Endothelial cell of umbilical vein (primary cell): ENCODE measurements at regions not wholly inside any gene's neighbourhood (a gene's known extent, or its start where the extent isn't known, plus 50 kb on each side); places are given as distances from the start of the nearest gene placed in this dataset.

Experiments
- BruUV-seq: library from RNA; stranded (reverse); fragments of 400-500 nt; replicated peaks from 2 replicates; lab custom pipeline; 2021; lab: Mats Ljungman, UMichigan
- CTCF ChIA-PET: fragments of 300-600, 350-600 bp; sonication (Branson Sonifier 250); formaldehyde crosslinking; loops from one replicate; lab custom pipeline; 2021; ENCODE audit warnings: antibody characterized with exemption, inconsistent platforms; lab: Charles Lee
- POLR2A ChIA-PET: fragments of 300-600, 350-600 bp; sonication (Branson Sonifier 250); formaldehyde crosslinking; loops from one replicate; lab custom pipeline; 2021; ENCODE audit warnings: antibody characterized with exemption, inconsistent platforms; lab: Charles Lee
- DNase-seq: peaks from one replicate; pipeline ENCODE4 v3.0.0-alpha.2; 2011; ENCODE audit warnings: low read depth, low spot score
- FAIRE-seq: peaks from 2 replicates; lab custom pipeline; 2011; peaks lifted over from hg19 to GRCh38; lab: Jason Lieb, UNC
- H2AFZ ChIP-seq: 2 replicates; pipeline ENCODE4 v1.6.0; 2012; ENCODE audit warnings: low read depth, low read length, control low read depth, inconsistent platforms
- H3K27ac ChIP-seq: 2 replicates; pipeline ENCODE4 v1.5.1; 2011; ENCODE audit warnings: low read depth, mild to moderate bottlenecking, control low read depth, low read length, moderate library complexity; ENCODE audit not compliant: insufficient read depth
- H3K27me3 ChIP-seq, 2 experiments: 2 replicates each; pipeline versions ENCODE4 v1.6.0 to v1.6.1; 2011; ENCODE audit warnings: low read length in 2 of 2, mixed read lengths in 1 of 2; ENCODE audit not compliant: control insufficient read depth in 2 of 2, insufficient read depth in 2 of 2
- H3K36me3 ChIP-seq, 2 experiments: 2 replicates in 1 of 2; 3 replicates in 1 of 2; pipeline ENCODE4 v1.5.1; 2011; ENCODE audit warnings: low read length in 2 of 2, mild to moderate bottlenecking in 1 of 2, moderate library complexity in 1 of 2; ENCODE audit not compliant: control insufficient read depth in 2 of 2, insufficient read depth in 2 of 2; ENCODE audit errors: extremely low read depth in 1 of 2
- H3K4me1 ChIP-seq: 3 replicates; pipeline ENCODE4 v1.5.1; 2011; ENCODE audit warnings: mild to moderate bottlenecking, low read length; ENCODE audit not compliant: control insufficient read depth, insufficient read depth; ENCODE audit errors: extremely low read depth
- H3K4me2 ChIP-seq: 2 replicates; pipeline ENCODE4 v1.6.1; 2011; ENCODE audit warnings: low read length, control low read depth, mixed read lengths; ENCODE audit not compliant: insufficient read depth
- H3K4me3 ChIP-seq, 3 experiments: fragments of 200-600 bp in 1 of 3; sonication (generic), shearing (Covaris generic) in 1 of 3; replicated peaks in 1 of 3; 2 replicates each; pipeline ENCODE4 v1.5.1; 2011 to 2016; ENCODE audit warnings: control low read depth in 3 of 3, low read length in 3 of 3, mild to moderate bottlenecking in 2 of 3, inconsistent platforms in 1 of 3, low read depth in 1 of 3, moderate library complexity in 1 of 3; ENCODE audit not compliant: insufficient read depth in 1 of 3
- H3K79me2 ChIP-seq: 2 replicates; pipeline ENCODE4 v1.6.0; 2012; ENCODE audit warnings: low read length, inconsistent platforms; ENCODE audit not compliant: control insufficient read depth, insufficient read depth
- H3K9ac ChIP-seq: replicated peaks from 2 replicates; pipeline ENCODE3; 2011; ENCODE audit warnings: low read length, control low read depth; ENCODE audit not compliant: insufficient read depth; ENCODE audit errors: extremely low read depth
- H3K9me1 ChIP-seq: replicated peaks from 3 replicates; pipeline ENCODE4 v1.6.0; 2011; ENCODE audit warnings: mild to moderate bottlenecking, low read length; ENCODE audit not compliant: control insufficient read depth, insufficient read depth; ENCODE audit errors: extremely low read depth
- H3K9me3 ChIP-seq: replicated peaks from 2 replicates; pipeline ENCODE4 v1.5.1; 2012; ENCODE audit warnings: low read length, inconsistent platforms; ENCODE audit not compliant: control insufficient read depth, insufficient read depth
- H4K20me1 ChIP-seq: replicated peaks from 2 replicates; pipeline ENCODE3; 2011; ENCODE audit warnings: mild to moderate bottlenecking, low read length; ENCODE audit not compliant: control insufficient read depth, insufficient read depth; ENCODE audit errors: extremely low read depth
- CTCF ChIP-seq, 2 donors: IDR thresholded peaks; 1 replicate in 1 of 2; 2 replicates in 1 of 2; pipeline ENCODE4 v1.5.1; 2011; ENCODE audit warnings: low read length in 2 of 2, mild to moderate bottlenecking in 2 of 2, moderate library complexity in 2 of 2, control low read depth in 1 of 2, inconsistent platforms in 1 of 2, low read depth in 1 of 2; ENCODE audit not compliant: insufficient read depth in 1 of 2; ENCODE audit errors: extremely low read depth in 1 of 2
- EZH2 ChIP-seq: IDR thresholded peaks from 2 replicates; pipeline ENCODE4 v1.6.1; 2012; ENCODE audit warnings: borderline replicate concordance, low read depth, mild to moderate bottlenecking, moderate library complexity, low read length, inconsistent platforms; ENCODE audit not compliant: severe bottlenecking
- FOS ChIP-seq: IDR thresholded peaks from 2 replicates; pipeline ENCODE4 v1.6.1; 2011; ENCODE audit warnings: mild to moderate bottlenecking, low read length, moderate library complexity, borderline replicate concordance; ENCODE audit not compliant: insufficient read depth
- GATA2 ChIP-seq: IDR thresholded peaks from 2 replicates; pipeline ENCODE4 v1.7.0; 2011; ENCODE audit warnings: low read depth, mild to moderate bottlenecking, moderate library complexity, mixed read lengths, low read length; ENCODE audit not compliant: insufficient read length, insufficient read depth
- JUN ChIP-seq: IDR thresholded peaks from 2 replicates; pipeline ENCODE4 v1.6.1; 2011; ENCODE audit warnings: borderline replicate concordance, low read depth; ENCODE audit not compliant: insufficient read length, insufficient read depth
- MAX ChIP-seq: IDR thresholded peaks from 2 replicates; pipeline ENCODE4 v1.6.1; 2011; ENCODE audit not compliant: insufficient read depth, insufficient read length
- MYC ChIP-seq: IDR thresholded peaks from one replicate; pipeline ENCODE4 v1.6.1; 2011; ENCODE audit warnings: mild to moderate bottlenecking, low read depth, low read length
- POLR2A ChIP-seq: IDR thresholded peaks from 2 replicates; pipeline ENCODE4 v1.6.1; 2012; ENCODE audit warnings: low read depth, mild to moderate bottlenecking, control low read depth, low read length
- POLR2AphosphoS5 ChIP-seq: IDR thresholded peaks from 2 replicates; pipeline ENCODE4 v1.6.1; 2012; ENCODE audit warnings: low read depth, mild to moderate bottlenecking, control low read depth, low read length, moderate library complexity; ENCODE audit not compliant: insufficient read depth
- dilution Hi-C: fragments of 300-500 bp; cut with MboI; formaldehyde crosslinking; loops from one replicate; pipeline ENCODE4 v1.15.0; 2019; ENCODE audit warnings: low sequenced_read_pairs; ENCODE audit not compliant: extremely low pct_ligation_motif_present
- intact Hi-C: fragments of 100-400 bp; cut with micrococcal nuclease; formaldehyde crosslinking; loops from one replicate; pipeline ENCODE4 v1.10.0; 2022

- no peaks in the 10 kb centered on the region for H3K4me1 ChIP-seq
- peaks cover 4% of the 10 kb centered on the region for H3K9me3 ChIP-seq
- intact Hi-C loops: no loop called here
- H3K4me3 ChIP-seq: no peak overlapping the region
- dilution Hi-C loops: no loop called here
- TF ChIP-seq CTCF (IDR thresholded peaks at IDR 0.05; ENCODE audit: extremely low read depth in 1 of 2, insufficient read depth in 1 of 2, low read depth in 1 of 2, low read length in 2 of 2): no peak
- TF ChIP-seq JUN: no peak
- no peak for TF ChIP-seq POLR2AphosphoS5
- TF ChIP-seq GATA2: no peak
- no peak for TF ChIP-seq MYC
- TF ChIP-seq FOS: no peak
- TF ChIP-seq MAX: no peak
- TF ChIP-seq EZH2: no peak
- no peak for TF ChIP-seq POLR2A
- H3K4me2 ChIP-seq: no peak overlapping the region
- BruUV-seq: no TSS peak
- no peak overlapping the region for H3K27ac ChIP-seq
- H3K79me2 ChIP-seq: no peaks in the 10 kb centered on the region
- ChIA-PET CTCF (no interaction called here), POLR2A (no interaction called here)
- H3K9me1 ChIP-seq: no peaks in the 10 kb centered on the region
- H3K9ac ChIP-seq: no peak overlapping the region
- DNase-seq: no peak
- no peaks in the 10 kb centered on the region for H4K20me1 ChIP-seq
- no peaks in the 10 kb centered on the region for H3K27me3 ChIP-seq
- no peak overlapping the region for H2AFZ ChIP-seq
- no peak for FAIRE-seq
- no peaks in the 10 kb centered on the region for H3K36me3 ChIP-seq
Measured at GRCh38 chr3:103269287-103269686, 834.5 kb downstream of the ZPLD1 start.
